ENCODE measurements at regions not wholly inside any gene's neighbourhood (a gene's known extent, or its start where the extent isn't known, plus 50 kb on each side); places are given as distances from the start of the nearest gene placed in this dataset.
A peak's percentile ranks its signal among the peaks of the same experiment; 100 is the strongest.

GRCh38 chr11:119474682-119475596 is 52.0 kb upstream of the THY1 start:
- peak; percentile 11 for DNase-seq (ENCODE audit: low read depth)

- no peak for DNase-seq (ENCODE audit: low read depth)
Measured at GRCh38 chr11:119473901-119474681, 51.1 kb upstream of the THY1 start.

GRCh38 chr11:119473226-119473625 is 50.3 kb upstream of the THY1 start:
- DNase-seq (ENCODE audit: low read depth): no peak

- no peak for DNase-seq (ENCODE audit: low read depth)
Measured at GRCh38 chr11:119472856-119473222, 49.9 kb upstream of the THY1 start.
